GM12892 (cell line): ENCODE measurements at regions not wholly inside any gene's neighbourhood (a gene's known extent, or its start where the extent isn't known, plus 50 kb on each side); places are given as distances from the start of the nearest gene placed in this dataset.

Experiments used
- DNase-seq: peaks from one replicate; pipeline ENCODE4 v3.0.0; 2011; ENCODE audit not compliant: insufficient read length
- FAIRE-seq: peaks from 2 replicates; lab custom pipeline; 2011; peaks lifted over from hg19 to GRCh38; lab: Jason Lieb, UNC
- POLR2A ChIP-seq: IDR thresholded peaks from 2 replicates; pipeline ENCODE4 v1.6.1; 2011; ENCODE audit warnings: low read depth, low read length, control low read depth
- POLR2AphosphoS5 ChIP-seq: IDR thresholded peaks from 2 replicates; pipeline ENCODE4 v1.6.1; 2011; ENCODE audit warnings: low read depth, low read length, control low read depth
- TAF1 ChIP-seq: IDR thresholded peaks from 2 replicates; pipeline ENCODE4 v1.6.1; 2011; ENCODE audit warnings: low read depth, mild to moderate bottlenecking, control low read depth, low read length, borderline replicate concordance

DNA sequence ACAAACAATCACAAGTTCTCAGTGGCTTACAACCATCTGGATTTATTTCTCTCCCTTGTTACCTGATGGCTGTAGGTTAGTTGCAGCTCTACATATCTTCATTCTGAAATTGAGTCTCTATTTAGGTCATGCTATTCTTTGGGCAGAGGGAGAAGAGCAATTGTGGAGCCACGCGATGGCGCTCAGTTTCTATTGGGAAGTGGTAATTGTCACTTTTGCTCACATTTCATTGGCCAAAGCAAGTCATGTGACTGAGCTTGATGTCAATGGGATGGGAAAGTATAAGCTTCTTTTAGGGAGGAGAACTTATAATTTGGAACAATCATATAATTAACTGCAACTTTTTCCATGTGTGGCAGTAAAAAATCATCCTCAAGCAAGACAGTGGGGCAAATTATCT is 166.5 kb downstream of the LMO4 start:
- FAIRE-seq = no peak
- no peak for DNase-seq
- TF ChIP-seq POLR2AphosphoS5 (no peak), TAF1 (no peak), POLR2A (no peak)

DNA sequence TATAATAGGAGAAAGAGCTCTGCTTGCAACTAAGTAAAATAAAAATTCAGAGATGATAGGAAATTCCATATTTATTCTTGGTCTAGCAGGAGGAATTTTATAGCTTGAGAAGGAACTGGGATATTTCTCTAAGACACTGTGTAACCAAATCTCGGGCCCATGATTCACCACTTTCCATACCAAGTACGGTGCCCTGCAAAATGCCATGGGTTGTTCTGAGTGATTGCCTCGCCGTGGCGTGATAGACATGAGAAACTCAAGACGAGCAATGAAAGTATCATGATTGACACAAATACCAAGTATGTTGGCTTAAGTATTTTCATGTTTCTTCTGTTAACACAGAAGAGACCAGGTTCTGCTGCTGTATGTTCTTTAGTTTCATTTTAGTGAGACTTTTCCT is 167.2 kb downstream of the LMO4 start:
- DNase-seq (no peak), FAIRE-seq (no peak)
- no peak for TF ChIP-seq POLR2A
- TF ChIP-seq TAF1 = no peak
- no peak for TF ChIP-seq POLR2AphosphoS5

DNA sequence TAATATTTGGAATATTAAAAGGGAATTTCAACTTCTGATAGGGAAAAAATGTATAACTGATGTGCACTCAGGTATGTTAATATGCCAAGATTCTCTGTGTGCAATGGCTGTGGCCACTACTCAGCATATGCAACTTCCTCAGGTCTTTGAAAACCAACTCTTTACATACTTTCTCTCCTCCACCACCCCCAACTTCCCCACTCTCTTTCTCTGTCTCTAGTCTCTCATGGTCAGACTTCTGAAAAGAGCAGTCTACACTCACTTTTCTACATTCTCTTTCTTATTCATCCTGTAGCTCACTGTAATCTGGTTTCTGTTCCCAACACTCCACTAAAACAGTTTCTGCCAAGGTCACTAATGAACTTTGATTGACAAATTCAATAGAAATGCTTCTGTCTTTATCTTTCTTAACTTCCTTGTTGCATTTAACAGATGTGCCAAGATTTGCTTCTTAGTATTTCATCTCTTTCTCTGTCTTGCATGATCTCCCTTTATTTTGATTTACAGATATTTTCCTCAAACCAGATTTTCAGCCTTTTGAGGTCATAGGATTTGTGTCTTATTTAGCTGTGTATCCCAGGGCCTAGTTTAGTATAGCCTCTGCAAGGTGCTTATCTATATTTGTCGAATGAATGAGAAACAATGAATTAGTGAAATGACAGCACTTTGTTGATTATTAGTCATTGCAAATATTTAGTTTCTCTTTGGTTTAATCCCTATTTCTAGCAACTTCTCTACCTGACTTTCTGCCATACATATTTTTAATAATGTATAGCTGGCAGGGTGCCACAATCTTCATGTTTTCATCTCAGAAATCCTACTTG is 168.9 kb downstream of the LMO4 start:
- FAIRE-seq (no peak), DNase-seq (no peak)
- TF ChIP-seq TAF1 = no peak
- no peak for TF ChIP-seq POLR2AphosphoS5
- no peak for TF ChIP-seq POLR2A

DNA sequence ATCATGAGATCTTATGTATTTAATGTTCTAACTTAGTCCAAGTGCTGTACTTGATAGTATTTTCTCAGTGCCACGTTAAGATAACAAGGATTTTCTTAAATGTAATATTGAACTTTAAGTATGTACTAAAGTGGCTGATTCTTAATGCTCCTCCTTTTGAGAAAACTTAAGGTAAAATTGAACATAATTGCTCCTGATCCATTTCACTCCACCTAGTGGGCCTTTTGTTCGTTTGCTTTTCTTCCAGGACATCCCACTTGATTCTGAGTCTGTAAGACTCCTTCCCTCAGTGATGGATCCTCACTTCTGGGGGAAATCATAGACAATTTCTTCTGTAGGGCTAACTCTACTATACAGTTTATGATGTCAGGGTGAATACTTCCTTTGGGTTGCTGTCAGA is 173.1 kb downstream of the LMO4 start:
- DNase-seq = no peak
- FAIRE-seq = no peak
- TF ChIP-seq POLR2A (no peak), POLR2AphosphoS5 (no peak), TAF1 (no peak)

DNA sequence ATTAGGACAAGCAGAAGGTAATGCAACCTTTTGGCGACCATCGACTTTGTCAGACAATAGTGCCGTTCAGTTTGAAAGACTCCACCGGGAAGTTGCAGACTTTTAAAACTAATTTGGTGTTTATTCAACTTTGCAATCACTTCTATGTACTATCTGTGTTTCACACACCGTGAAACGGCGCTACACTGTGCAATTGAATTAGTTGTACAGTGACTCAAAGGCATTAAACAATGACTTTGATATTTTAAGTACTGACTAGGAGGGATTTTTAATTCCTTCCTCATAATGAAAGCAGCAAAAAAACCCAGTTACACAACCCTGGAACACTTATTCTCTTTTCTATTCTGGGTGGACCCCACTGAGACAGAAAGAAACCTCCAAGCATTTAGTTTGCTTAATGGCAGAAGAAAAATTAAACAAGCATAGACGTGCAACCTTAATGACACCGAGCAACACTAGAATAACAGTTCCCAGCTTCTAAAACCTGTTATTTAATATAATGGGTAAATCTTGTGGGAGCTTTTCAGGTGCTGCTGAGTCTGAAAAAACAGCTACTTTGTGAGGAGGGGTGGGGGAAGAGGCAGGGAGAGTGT is 176.8 kb downstream of the LMO4 start:
- DNase-seq = no peak
- FAIRE-seq = no peak
- TF ChIP-seq POLR2A (no peak), TAF1 (no peak), POLR2AphosphoS5 (no peak)

DNA sequence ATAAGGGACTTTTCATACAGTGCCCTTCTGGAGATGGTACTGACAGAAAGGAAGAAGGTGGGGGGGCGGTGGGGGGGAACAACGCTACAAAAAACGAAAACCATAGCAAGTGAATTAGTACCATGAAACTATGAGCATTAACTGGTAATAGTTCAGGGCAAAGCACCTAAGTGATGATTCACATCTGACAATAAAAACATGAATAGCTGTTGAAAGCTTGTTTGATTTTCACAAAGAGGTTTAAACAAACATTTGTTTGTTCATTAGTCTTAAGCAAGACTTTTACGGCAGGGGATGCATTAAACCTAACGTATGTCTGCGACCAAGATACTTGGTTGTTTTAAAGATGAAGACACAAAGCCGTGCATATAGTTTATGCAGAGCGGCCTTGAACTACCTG is 177.5 kb downstream of the LMO4 start:
- no peak for FAIRE-seq
- no peak for DNase-seq
- TF ChIP-seq TAF1 (no peak), POLR2A (no peak), POLR2AphosphoS5 (no peak)

DNA sequence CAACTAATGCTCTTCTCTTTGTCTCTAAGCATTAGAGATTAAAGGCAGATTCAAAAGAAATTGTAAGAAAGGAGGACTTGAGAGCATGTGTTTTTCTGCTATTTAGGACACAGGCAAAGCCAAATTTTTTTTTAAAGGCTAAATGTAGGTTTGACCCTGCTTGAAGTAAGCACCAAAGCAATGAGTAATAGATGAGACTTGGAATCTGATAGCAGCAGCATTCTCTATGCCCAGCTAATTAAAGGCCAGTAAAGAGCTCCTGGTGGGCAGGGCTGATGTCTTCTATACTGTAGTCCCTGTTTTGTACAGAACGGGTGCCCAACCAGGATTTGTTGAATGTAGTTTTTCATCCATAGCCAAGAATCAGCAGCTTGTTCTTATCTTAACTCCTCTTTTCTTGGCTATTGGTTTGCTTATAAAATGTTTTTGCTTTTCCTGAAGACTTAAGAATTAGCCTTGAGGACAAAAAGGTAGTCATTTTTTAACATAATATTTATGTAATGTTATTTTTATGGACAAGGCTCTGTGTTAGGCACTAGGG is 179.6 kb downstream of the LMO4 start:
- TF ChIP-seq POLR2A (no peak), TAF1 (no peak), POLR2AphosphoS5 (no peak)
- DNase-seq = no peak
- no peak for FAIRE-seq

DNA sequence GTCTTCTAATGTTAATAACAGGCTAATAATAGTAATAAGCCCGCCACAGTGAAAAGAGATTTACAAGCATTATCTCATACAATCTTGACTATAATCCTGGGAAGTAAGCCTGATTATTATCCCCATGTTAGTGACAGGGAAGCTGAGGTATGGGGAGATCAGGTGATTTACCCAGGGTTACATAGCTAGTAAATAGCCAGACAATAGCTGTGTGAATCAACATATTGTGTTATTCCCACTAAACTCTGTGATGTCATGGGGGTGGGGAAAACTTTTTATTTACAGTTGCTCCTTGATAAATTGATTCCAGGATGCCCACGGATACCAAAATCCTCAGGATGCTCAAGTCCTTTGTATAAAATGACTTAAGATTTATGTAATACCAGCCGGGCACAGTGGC is 181.9 kb downstream of the LMO4 start:
- DNase-seq (no peak), FAIRE-seq (no peak)
- TF ChIP-seq POLR2A (no peak), TAF1 (no peak), POLR2AphosphoS5 (no peak)

DNA sequence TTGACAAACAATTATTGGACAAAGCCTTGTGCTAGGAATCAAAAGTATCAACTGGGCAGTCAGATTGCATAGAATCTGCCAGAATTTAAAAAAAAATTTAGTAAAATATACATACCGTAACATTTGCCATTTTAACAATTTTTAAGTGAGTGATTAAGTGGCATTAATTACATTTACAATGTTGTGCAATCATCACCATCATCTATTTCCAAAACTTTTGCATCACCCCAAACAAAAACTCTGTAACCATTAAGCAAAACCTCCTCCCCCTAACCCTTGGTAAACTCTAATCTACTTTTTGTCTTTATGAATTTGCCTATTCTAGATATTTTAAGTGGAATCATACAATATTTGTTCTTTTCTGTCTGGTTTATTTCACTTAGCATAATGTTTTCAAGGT is 182.8 kb downstream of the LMO4 start:
- no peak for FAIRE-seq

DNA sequence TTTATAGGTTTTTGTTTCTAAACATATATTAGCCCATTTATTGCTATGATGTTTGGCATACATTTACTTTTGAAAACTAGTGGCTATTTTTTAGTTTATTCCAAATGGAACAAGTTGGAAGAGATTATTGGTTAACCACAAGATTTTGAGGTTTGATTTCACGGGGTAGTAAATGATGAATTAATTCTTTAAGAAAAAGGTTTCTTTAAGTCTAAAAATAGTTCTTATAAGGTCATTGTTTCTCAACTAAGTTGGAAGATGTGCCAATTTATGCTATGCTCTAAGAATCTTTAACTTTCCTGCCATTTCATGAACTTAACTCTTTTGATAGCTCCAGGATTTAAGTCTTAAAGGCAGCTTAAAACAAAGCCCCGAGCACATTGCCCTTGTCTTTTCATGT is 183.8 kb downstream of the LMO4 start:
- FAIRE-seq (no peak), DNase-seq (no peak)
- no peak for TF ChIP-seq TAF1
- TF ChIP-seq POLR2AphosphoS5 = no peak
- no peak for TF ChIP-seq POLR2A

More for the DNA sequence above, 182.8 kb downstream of the LMO4 start:
- DNase-seq = no peak
- TF ChIP-seq POLR2A = no peak
- TF ChIP-seq TAF1 = no peak
- TF ChIP-seq POLR2AphosphoS5 = no peak

DNA sequence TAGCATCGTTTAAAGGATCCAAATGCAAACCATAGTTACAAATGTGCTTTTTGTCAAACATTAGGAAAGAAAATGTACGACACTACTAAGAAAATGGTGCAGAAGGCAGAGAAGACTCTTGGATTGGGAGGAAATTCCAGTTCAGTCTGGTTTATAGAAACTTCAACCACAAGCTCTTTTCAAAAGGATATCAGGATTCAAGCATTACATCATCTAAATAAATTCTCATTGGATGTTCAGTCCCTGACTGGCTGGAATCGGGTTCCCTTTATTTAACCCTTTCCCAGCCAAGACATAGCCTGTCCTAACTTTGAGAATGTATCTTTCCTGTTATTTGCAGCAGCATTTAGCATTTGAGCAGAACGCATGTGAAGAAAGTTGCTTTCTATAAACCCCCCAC is 184.6 kb downstream of the LMO4 start:
- DNase-seq (no peak), FAIRE-seq (no peak)
- TF ChIP-seq TAF1 (no peak), POLR2AphosphoS5 (no peak), POLR2A (no peak)

DNA sequence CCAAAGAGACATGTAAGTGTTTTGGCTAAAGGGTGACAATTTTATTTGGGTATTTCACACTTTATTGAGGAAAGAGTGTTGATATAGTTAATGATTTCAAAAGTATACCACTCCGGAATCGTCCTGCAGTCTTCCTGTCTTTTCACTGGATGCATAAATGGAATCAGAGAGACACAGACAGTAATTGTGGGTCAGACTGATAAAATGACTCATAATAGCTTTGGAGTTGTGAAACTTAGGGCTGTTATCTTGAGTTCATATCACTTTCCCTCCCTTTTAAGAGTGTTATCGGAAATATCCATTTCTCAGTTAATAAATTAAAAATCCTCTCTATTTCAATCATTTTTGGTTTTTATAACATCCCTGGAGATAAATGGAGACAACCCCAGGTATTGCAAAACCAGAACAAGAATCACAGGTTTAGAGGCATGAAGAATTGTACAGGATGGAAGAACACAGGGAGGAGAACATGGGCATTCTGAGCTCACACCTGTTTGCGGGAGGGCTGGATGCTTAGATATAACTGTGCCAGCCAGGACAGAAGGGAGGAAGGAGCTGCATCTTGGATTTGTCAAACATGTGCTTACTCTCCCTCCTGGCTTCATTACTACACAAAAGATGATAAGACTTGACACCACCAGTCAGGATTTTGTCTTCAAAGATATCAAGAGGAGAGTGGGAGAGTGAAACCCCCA is 185.4 kb downstream of the LMO4 start:
- no peak for TF ChIP-seq POLR2A
- no peak for TF ChIP-seq TAF1
- no peak for TF ChIP-seq POLR2AphosphoS5
- no peak for DNase-seq
- no peak for FAIRE-seq
